ENCODE measurements at regions not wholly inside any gene's neighbourhood (a gene's known extent, or its start where the extent isn't known, plus 50 kb on each side); places are given as distances from the start of the nearest gene placed in this dataset.

GRCh38 chr6:156579564-156579963 is 197.6 kb upstream of the ARID1B start:
- POLR2A ChIA-PET: no interaction called here
- no peak overlapping the region for H3K4me3 Mint-ChIP-seq
- no peaks in the 10 kb centered on the region for H3K4me1 Mint-ChIP-seq
- no peak for DNase-seq
- H3K9me3 Mint-ChIP-seq: peaks cover 19% of the 10 kb centered on the region
- no peaks in the 10 kb centered on the region for H3K36me3 Mint-ChIP-seq
- no peak overlapping the region for H3K27ac Mint-ChIP-seq
- peaks cover 13% of the 10 kb centered on the region for H3K27me3 Mint-ChIP-seq
- ATAC-seq (ENCODE audit: low read depth): no peak

DNA sequence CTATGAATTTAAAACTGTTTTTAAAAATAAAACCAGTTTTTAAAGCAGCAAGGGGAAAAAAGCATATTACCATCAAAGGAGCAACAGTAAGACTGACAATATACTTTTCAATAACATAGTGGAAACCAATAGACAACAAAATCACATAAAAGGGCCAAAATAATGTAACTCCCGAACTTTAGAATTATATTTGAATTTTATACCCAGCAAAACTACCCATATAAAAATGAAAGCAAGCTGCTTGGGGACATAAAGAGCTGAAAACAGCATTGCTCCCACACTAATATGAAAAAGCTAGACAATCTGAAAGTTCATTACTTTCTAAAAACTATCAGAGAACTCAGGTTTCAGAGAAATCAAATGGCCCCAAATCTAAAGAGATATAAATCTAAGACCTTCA is 199.4 kb upstream of the ARID1B start:
- Mint-ChIP-seq H3K4me3 (no peak overlapping the region), H3K4me1 (no peaks in the 10 kb centered on the region), H3K36me3 (no peaks in the 10 kb centered on the region), H3K27me3 (peaks cover 7% of the 10 kb centered on the region), H3K9me3 (peaks cover 19% of the 10 kb centered on the region), H3K27ac (no peak overlapping the region)
- DNase-seq (no peak), ATAC-seq (ENCODE audit: low read depth) (no peak)
- POLR2A ChIA-PET: no interaction called here

DNA sequence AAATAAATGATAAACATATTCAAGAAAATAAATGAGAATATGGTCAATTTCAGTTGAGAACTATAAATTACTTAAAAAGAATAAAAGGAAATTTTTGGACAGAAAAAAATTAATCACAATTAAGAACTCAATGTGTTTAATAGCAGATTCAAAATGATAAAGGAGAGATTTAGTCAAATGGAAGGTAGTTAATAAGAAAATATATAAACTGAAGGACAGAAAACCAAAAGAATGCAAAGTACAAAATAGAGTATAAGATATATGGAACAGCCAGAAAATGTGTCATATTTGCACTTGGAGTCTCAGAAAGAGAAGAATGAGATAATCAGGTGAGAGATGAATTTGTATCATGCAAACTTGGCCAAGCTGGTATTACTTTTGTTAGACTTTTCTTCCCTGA is 201.8 kb upstream of the ARID1B start:
- peaks cover 7% of the 10 kb centered on the region for H3K27me3 Mint-ChIP-seq
- no peak for ATAC-seq (ENCODE audit: low read depth)
- H3K4me1 Mint-ChIP-seq: no peaks in the 10 kb centered on the region
- H3K36me3 Mint-ChIP-seq: no peaks in the 10 kb centered on the region
- POLR2A ChIA-PET: no interaction called here
- H3K4me3 Mint-ChIP-seq: no peak overlapping the region
- H3K27ac Mint-ChIP-seq: no peak overlapping the region
- peaks cover 19% of the 10 kb centered on the region for H3K9me3 Mint-ChIP-seq
- no peak for DNase-seq

- DNase-seq (no peak), ATAC-seq (ENCODE audit: low read depth) (no peak)
- Mint-ChIP-seq H3K9me3 (peaks cover 6% of the 10 kb centered on the region), H3K27me3 (no peaks in the 10 kb centered on the region), H3K4me3 (no peak overlapping the region), H3K4me1 (peaks cover 3% of the 10 kb centered on the region), H3K27ac (no peak overlapping the region), H3K36me3 (no peaks in the 10 kb centered on the region)
- POLR2A ChIA-PET: interaction anchor here (1.0 kb wide), 1 partner anchor 212 kb away, joined by 3 read pairs; the partner anchor contains the start of gene ARID1B
These were observed 212.4 kb upstream of the ARID1B start for GRCh38 chr6:156564807-156565149.

DNA sequence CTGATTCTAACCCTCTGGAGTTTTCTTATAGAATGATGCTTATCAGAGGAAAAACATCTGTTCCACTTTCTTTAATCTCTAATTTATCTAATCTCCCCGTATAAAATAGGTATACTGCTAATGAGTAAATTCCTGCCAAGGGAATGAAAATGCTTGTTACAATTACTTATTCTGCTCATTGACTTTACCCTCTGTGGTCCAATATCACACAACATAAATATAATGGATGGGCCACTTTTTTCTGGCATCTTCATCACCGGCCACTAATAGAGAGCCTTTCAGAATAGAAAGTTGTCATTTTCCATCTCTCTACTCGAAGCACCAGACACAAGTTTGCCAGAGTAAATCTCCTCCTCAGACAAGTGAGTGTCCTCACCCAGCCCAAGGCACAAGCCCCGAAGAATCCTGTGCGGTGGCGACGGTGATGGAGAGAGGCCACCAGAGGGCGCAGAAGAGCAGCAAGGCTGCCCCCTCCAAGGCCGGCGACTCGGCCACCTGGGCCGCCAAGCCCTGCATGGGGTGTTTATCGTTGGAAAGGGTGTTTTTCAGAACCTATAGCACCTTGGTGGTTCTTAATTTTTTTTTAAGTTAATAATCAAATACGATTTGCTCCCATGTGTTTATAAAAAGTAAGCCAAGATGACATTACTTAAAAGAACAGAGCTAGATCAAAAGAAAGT is 212.9 kb upstream of the ARID1B start:
- POLR2A ChIA-PET: interaction anchor here (1.0 kb wide), 1 partner anchor 213 kb away, joined by 3 read pairs; the partner anchor contains the start of gene ARID1B

GRCh38 chr6:156563714-156564113 is 213.5 kb upstream of the ARID1B start:
- H3K9me3 Mint-ChIP-seq: peaks cover 7% of the 10 kb centered on the region

More for the DNA sequence above, 212.9 kb upstream of the ARID1B start:
- Mint-ChIP-seq H3K27me3 (peaks cover under 1% of the 10 kb centered on the region), H3K9me3 (peaks cover 7% of the 10 kb centered on the region), H3K4me3 (no peak overlapping the region), H3K4me1 (peaks cover 3% of the 10 kb centered on the region), H3K27ac (no peak overlapping the region), H3K36me3 (no peaks in the 10 kb centered on the region)
- ATAC-seq (ENCODE audit: low read depth): peak; percentile 95
- DNase-seq: peak; percentile 78

GRCh38 chr6:156562636-156563035 is 214.5 kb upstream of the ARID1B start:
- peaks cover 3% of the 10 kb centered on the region for H3K4me1 Mint-ChIP-seq
- no peaks in the 10 kb centered on the region for H3K36me3 Mint-ChIP-seq
- H3K27me3 Mint-ChIP-seq: peaks cover 2% of the 10 kb centered on the region
- POLR2A ChIA-PET: no interaction called here
- peaks cover 7% of the 10 kb centered on the region for H3K9me3 Mint-ChIP-seq
- H3K27ac Mint-ChIP-seq: no peak overlapping the region
- H3K4me3 Mint-ChIP-seq: no peak overlapping the region
- DNase-seq (no peak), ATAC-seq (ENCODE audit: low read depth) (no peak)

More at GRCh38 chr6:156563714-156564113, 213.5 kb upstream of the ARID1B start:
- POLR2A ChIA-PET: no interaction called here
- Mint-ChIP-seq H3K4me3 (no peak overlapping the region), H3K36me3 (no peaks in the 10 kb centered on the region), H3K27ac (no peak overlapping the region), H3K27me3 (peaks cover 2% of the 10 kb centered on the region), H3K4me1 (peaks cover 3% of the 10 kb centered on the region)
- DNase-seq (no peak), ATAC-seq (ENCODE audit: low read depth) (no peak)

DNA sequence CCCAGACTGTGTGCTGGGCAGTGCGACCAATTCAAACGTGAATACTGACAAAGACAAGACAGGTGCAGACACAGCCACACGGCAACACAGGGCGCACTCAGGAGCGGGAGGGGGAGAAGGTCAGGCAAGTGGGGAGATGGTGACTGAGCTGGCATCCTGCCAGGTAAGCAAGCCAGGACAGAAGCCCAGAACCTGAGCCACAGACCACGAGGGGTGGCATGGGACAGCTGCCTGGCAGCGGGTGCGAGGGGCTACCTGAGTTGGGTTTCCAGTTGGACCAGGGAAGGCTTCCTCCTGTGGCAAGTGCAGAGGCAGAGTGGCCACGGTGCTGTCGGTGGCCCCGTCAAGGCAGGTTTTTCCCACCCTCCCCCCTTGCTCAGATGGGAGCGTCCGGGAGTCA is 215.2 kb upstream of the ARID1B start:
- H3K4me3 Mint-ChIP-seq: no peak overlapping the region
- H3K4me1 Mint-ChIP-seq: peaks cover 3% of the 10 kb centered on the region
- ATAC-seq (ENCODE audit: low read depth) (no peak), DNase-seq (no peak)
- POLR2A ChIA-PET: no interaction called here
- H3K36me3 Mint-ChIP-seq: no peaks in the 10 kb centered on the region
- no peak overlapping the region for H3K27ac Mint-ChIP-seq
- H3K27me3 Mint-ChIP-seq: peaks cover 2% of the 10 kb centered on the region
- H3K9me3 Mint-ChIP-seq: peaks cover 7% of the 10 kb centered on the region

DNA sequence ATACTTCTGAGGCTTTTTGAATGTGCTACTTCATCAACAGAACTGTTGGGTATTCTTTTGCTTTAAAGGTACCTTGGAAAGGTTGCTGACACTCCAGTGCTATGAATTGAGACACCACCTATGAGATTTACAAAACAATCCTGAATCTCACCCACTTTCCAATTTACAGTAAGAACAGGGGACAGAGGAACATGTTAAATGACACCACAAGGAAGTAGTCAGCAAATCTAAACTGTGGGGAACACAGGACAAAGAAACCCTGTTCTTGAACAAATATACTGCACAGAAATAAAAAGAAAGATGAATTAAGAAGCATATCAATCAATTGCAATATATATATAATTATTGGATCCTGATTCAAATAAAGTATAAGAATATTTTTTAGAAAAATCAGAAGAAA is 216.7 kb upstream of the ARID1B start:
- POLR2A ChIA-PET: no interaction called here
- ATAC-seq (ENCODE audit: low read depth) (no peak), DNase-seq (no peak)
- peaks cover 2% of the 10 kb centered on the region for H3K27me3 Mint-ChIP-seq
- H3K9me3 Mint-ChIP-seq: peaks cover 7% of the 10 kb centered on the region
- no peaks in the 10 kb centered on the region for H3K36me3 Mint-ChIP-seq
- H3K27ac Mint-ChIP-seq: no peak overlapping the region
- peaks cover 3% of the 10 kb centered on the region for H3K4me1 Mint-ChIP-seq
- H3K4me3 Mint-ChIP-seq: no peak overlapping the region

DNA sequence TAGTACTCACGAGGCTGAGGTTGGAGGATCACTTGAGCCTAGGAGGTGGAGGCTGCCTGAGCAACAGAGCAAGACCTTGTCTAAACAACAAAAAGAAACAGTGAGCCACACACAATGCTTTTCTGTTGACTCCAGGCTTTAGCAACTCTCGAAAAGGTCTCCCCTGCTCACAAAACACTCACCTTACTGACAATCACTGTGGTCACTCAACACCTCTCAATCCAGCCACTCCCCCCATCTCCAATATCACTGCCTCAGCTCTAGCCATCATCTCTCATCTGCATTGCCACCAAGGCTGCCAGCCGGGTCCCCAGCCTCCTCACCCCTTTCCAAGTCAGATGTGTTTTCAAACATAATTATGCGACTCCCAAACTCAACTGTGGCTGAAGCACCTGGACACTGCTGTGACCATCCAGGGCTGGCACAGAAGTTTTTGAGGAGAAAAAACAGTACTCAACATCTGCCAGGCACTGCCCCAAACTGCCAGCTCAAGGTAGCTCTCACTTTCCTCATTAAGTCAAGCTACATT is 218.0 kb upstream of the ARID1B start:
- H3K27ac Mint-ChIP-seq: no peak overlapping the region
- DNase-seq: no peak
- ATAC-seq (ENCODE audit: low read depth): no peak
- peaks cover 7% of the 10 kb centered on the region for H3K9me3 Mint-ChIP-seq
- POLR2A ChIA-PET: no interaction called here
- H3K4me3 Mint-ChIP-seq: no peak overlapping the region
- H3K27me3 Mint-ChIP-seq: peaks cover 2% of the 10 kb centered on the region
- no peaks in the 10 kb centered on the region for H3K36me3 Mint-ChIP-seq
- H3K4me1 Mint-ChIP-seq: no peaks in the 10 kb centered on the region

GRCh38 chr6:156557911-156558259 is 219.3 kb upstream of the ARID1B start:
- H3K36me3 Mint-ChIP-seq: no peaks in the 10 kb centered on the region
- H3K4me1 Mint-ChIP-seq: no peaks in the 10 kb centered on the region
- POLR2A ChIA-PET: no interaction called here
- ATAC-seq (ENCODE audit: low read depth): no peak
- no peak for DNase-seq
- peaks cover 4% of the 10 kb centered on the region for H3K27me3 Mint-ChIP-seq
- H3K9me3 Mint-ChIP-seq: peaks cover 7% of the 10 kb centered on the region
- no peak overlapping the region for H3K27ac Mint-ChIP-seq
- H3K4me3 Mint-ChIP-seq: no peak overlapping the region

GRCh38 chr6:156557251-156557910 is 219.8 kb upstream of the ARID1B start:
- ATAC-seq (ENCODE audit: low read depth) (no peak), DNase-seq (no peak)
- no peaks in the 10 kb centered on the region for H3K4me1 Mint-ChIP-seq
- no peak overlapping the region for H3K27ac Mint-ChIP-seq
- peaks cover 7% of the 10 kb centered on the region for H3K9me3 Mint-ChIP-seq
- H3K27me3 Mint-ChIP-seq: peaks cover 4% of the 10 kb centered on the region
- no peaks in the 10 kb centered on the region for H3K36me3 Mint-ChIP-seq
- no peak overlapping the region for H3K4me3 Mint-ChIP-seq
- POLR2A ChIA-PET: no interaction called here

GRCh38 chr6:156556811-156557210 is 220.4 kb upstream of the ARID1B start:
- H3K4me1 Mint-ChIP-seq: no peaks in the 10 kb centered on the region
- peaks cover 7% of the 10 kb centered on the region for H3K9me3 Mint-ChIP-seq
- H3K36me3 Mint-ChIP-seq: no peaks in the 10 kb centered on the region
- H3K4me3 Mint-ChIP-seq: no peak overlapping the region
- H3K27me3 Mint-ChIP-seq: peaks cover 4% of the 10 kb centered on the region
- no peak overlapping the region for H3K27ac Mint-ChIP-seq
- DNase-seq: no peak
- no peak for ATAC-seq (ENCODE audit: low read depth)
- POLR2A ChIA-PET: no interaction called here

GRCh38 chr6:156555116-156555515 is 222.1 kb upstream of the ARID1B start:
- peaks cover 4% of the 10 kb centered on the region for H3K27me3 Mint-ChIP-seq
- H3K36me3 Mint-ChIP-seq: no peaks in the 10 kb centered on the region
- peaks cover 2% of the 10 kb centered on the region for H3K9me3 Mint-ChIP-seq
- H3K4me1 Mint-ChIP-seq: no peaks in the 10 kb centered on the region
- POLR2A ChIA-PET: no interaction called here
- ATAC-seq (ENCODE audit: low read depth): no peak
- no peak overlapping the region for H3K4me3 Mint-ChIP-seq
- no peak for DNase-seq
- H3K27ac Mint-ChIP-seq: no peak overlapping the region

Measured in activated naive CD8-positive, alpha-beta T cell treated with anti-CD3 and anti-CD28 coated beads, Interleukin-2, amount 10 ng/mL, durations not matched to agents 7 days and 5 days (primary cell).